HPDE6-E6E7 (cell line): ENCODE measurements at regions not wholly inside any gene's neighbourhood (a gene's known extent, or its start where the extent isn't known, plus 50 kb on each side); places are given as distances from the start of the nearest gene placed in this dataset.
"Not testable (repeated sequence)": the region's sequence is repeated elsewhere in the genome, so short reads cannot be mapped to it uniquely, and the experiment has no call there.

ENCODE experiments used
- DNase-seq: peaks from one replicate; pipeline ENCODE4 v3.0.0; 2011; ENCODE audit warnings: missing footprints; ENCODE audit errors: extremely low spot score

GRCh38 chr19:13712767-13713201, 51.5 kb upstream of the MRI1 start:
- no peak for DNase-seq

DNA sequence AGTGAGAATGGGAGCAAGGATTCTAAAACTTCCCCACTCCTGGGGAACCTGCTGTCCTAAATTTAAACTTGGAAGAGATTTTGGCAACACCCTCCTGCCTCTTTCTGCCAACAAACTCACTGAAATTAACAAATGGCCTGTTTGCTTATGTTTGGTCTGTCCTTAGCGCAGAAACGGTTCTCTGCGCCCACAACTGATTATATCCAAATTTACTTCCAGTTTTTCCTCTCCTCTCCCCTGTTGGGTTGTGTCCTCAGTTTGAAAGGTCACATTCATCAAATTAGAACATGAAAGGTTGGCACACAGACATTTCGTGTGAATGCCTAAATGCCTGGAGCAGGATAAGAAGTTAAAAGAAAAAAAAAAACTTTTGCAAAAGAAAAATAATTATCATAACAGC, 56.4 kb upstream of the MRI1 start:
- no peak for DNase-seq

DNA sequence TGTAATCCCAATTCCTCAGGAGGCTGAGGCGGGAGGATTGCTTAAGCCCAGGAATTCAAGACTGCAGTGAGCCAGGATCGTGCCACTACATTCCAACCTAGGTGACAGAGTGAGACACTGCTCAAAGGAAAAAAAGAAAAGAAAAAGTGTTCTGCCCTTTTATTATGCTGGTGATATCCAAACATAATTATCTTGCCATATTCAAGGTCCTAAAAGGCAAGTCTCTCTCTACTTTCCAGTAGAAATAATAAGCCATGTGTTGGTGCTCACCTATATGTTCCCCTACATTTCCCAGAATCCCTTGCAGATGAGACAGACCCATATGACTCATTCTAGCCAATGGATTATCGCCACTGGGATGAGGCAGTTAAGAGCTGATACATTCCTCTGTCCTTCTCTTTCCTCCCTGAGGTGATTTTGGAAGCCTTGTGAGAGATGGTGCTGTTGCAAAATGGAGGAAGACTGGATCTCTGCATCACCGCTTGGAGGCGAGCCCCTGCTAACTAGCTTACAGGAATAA, 58.3 kb upstream of the MRI1 start:
- DNase-seq, result no peak

DNA sequence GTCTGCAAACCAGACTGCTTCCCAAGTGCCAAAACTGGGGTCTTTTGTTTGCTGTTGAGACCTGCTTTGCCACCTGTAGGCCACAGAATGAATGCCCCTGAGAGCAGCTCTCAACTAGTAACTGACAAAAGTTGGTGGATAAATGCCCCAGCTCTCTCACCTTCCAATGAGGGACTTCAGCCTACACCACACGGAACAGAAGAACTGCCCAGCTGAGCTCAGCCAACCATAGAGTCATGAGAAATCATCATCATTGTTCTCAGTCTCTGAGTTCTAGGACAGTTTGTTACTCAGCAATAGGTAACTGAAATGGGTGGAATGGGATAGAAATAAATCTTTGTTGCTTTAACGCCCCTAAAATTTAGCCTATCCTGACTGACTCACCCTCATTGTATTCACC, 59.1 kb upstream of the MRI1 start:
- no peak for DNase-seq

DNA sequence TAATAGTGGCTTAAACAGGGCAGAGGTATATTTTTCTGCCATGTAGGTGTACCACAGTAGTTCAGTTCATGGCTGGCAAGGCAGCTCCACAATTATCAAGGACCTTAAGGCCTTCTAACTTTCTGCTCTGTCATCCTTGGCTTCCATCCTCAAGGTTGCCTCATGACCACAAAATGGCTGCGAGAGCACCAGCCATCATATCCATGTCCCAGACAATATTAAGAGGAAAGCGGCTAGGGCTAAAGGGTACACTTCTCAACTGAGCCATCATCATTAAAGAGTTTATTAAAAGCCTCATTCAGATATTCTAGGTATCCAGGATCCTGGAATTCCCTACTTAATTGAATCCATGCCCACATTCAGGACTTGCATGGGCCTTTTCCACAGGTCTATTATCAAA, 62.7 kb upstream of the MRI1 start:
- no peak for DNase-seq

- no peak for DNase-seq
Measured at GRCh38 chr19:13700621-13701020, 63.7 kb upstream of the MRI1 start.

GRCh38 chr19:13699786-13700185, 64.5 kb upstream of the MRI1 start:
- no peak for DNase-seq

DNA sequence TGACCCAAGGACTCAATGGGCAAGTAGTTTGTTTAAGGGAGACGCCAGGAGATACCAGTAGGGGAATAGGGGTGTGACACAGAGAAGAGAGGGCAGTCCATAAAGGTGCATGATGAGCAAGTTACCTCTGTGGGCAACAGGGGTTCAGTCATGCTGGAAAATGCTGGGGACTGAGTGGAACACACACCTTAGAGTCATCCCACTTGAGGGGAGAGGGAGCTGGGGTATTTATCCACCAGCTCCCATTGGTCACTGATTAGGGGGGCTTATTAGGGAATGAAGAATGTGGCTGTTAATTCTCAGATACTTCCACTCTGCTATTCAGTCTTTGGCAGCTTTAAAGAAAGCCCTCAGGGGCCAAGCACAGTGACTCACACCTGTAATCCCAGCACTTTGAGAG, 67.5 kb upstream of the MRI1 start:
- DNase-seq, result no peak

GRCh38 chr19:13693889-13694288, 70.4 kb upstream of the MRI1 start:
- DNase-seq, result no peak

GRCh38 chr19:13691569-13692435, 72.5 kb upstream of the MRI1 start:
- peak; percentile 15 for DNase-seq

- no peak for DNase-seq
Measured at GRCh38 chr19:13689085-13689484, 75.2 kb upstream of the MRI1 start.

DNA sequence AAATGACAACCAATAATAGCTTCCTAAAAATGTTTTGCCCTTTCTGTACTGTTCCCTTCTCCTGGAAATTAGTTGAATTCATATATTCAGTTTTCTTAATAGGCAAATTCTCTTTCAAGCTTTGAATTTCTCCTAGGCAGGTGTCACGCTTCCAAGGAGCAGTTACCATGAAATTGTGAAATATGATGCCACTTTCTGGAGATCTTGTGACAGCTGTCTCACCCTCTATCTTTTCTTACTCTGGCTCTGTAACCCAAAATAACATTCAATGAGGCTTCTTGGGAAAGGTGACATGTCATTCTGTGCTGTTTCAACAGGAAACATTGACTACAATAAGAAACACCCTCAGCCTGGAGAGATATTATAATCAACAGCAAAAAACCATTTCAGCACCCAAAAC, 80.3 kb upstream of the MRI1 start:
- DNase-seq, result no peak

DNA sequence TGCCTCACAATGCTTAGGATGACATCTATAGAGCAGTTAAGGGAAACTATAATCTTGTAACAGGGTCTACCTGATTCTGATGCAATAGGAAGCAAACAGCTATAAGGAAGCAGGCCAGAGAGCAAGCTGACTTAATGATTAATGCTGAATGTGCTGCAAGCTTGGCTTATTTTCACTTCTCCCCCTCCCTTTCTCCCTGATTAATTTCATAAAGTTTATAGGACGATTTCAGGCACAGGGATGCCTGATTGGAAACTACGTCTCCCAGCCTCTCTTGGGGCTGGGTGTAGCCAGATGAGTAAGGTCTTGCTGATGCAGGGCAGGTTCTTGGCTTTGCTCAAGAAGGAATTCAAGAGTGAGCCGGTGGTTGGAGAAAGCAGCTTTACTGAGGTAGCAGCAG, 82.8 kb upstream of the MRI1 start:
- DNase-seq, result no peak

DNA sequence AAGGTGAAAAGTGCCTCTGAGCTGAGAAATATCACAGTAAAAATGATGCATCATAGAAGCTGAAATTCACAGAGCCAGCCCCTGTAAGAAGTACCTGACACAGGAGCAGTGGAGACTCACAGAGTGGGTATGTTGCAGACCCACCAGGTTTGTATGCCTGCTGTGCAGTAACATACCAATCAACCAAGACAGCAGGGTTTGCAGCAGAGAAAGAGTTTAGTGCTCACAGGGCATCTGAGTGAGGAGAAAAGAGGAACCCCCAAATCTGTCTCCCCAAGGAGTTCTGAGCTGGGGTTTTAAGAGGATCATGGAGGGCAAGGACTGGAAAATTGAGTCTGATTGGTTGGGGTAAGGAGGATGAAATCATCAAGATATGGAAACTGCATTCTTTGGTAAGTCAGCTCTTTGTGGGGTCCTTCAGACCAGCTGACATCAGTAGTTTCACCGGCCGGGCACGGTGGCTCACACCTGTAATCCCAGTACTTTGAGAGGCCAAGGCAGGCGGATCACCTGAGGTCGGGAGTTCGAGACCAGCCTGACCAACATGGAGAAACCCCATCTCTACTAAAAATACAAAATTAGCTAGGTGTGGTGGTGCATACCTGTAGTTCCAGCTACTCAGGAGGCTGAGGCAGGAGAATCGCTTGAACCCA, 83.5 kb upstream of the MRI1 start:
- not testable (repeated sequence) for DNase-seq

DNA sequence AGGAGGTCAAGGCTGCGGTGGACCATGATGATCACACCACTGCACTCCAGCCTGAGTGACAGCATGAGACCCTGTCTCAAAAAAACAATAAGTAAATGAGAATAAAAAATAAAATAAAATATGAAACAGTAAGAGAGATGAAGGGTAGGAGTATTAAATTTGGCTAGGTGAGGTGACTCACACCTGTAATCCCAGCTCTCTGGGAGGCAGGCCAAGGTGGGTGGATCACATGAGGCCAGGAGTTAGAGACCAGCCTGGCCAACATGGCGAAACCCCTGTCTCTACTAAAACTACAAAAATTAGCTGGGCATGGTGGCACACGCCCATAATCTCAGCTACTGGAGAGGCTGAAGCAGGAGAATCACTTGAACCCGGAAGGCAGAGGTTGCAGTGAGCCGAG, 87.4 kb upstream of the MRI1 start:
- DNase-seq, result not testable (repeated sequence)

- not testable (repeated sequence) for DNase-seq
Measured at GRCh38 chr19:13672480-13673175, 91.7 kb upstream of the MRI1 start.

DNA sequence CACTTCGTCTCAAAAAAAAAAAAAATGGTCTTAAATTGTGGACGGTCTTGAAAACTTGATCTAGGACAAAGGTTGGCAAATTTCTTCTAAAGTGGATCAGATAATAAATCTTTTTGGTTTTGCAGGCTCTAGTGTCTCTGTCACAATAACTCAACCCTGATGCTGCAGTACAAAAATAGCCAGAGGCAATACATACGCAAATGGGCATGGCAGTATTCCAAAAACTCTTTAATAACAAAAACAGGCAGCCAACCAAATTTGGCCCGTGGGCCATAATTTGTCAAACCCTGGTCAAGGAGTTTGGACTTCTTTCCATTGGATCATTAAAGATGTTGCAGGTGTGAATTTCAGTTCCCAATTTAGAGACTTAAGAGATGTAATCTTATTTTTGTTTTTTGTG, 93.5 kb upstream of the MRI1 start:
- DNase-seq, result no peak

GRCh38 chr19:13669780-13670355, 94.5 kb upstream of the MRI1 start:
- no peak for DNase-seq

GRCh38 chr19:13668964-13669363, 95.4 kb upstream of the MRI1 start:
- no peak for DNase-seq

DNA sequence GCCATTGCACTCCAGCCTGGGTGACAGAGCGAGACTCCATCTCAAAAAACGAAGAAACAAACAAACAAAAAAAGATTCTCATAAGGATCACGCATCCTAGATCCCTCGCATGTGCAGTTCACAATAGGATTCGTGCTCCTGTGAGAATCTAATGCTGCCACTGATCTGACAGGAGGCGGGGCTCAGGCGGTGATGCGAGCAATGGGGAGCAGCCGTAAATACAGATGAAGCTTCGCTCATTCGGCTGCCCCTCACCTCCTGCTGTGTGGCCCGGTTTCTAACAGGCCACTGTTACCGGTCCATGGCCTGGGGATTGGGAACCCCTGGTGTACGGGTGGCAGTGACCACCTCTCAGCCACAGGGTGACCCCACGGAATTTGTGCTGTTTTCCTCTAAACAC, 98.2 kb upstream of the MRI1 start:
- no peak for DNase-seq

DNA sequence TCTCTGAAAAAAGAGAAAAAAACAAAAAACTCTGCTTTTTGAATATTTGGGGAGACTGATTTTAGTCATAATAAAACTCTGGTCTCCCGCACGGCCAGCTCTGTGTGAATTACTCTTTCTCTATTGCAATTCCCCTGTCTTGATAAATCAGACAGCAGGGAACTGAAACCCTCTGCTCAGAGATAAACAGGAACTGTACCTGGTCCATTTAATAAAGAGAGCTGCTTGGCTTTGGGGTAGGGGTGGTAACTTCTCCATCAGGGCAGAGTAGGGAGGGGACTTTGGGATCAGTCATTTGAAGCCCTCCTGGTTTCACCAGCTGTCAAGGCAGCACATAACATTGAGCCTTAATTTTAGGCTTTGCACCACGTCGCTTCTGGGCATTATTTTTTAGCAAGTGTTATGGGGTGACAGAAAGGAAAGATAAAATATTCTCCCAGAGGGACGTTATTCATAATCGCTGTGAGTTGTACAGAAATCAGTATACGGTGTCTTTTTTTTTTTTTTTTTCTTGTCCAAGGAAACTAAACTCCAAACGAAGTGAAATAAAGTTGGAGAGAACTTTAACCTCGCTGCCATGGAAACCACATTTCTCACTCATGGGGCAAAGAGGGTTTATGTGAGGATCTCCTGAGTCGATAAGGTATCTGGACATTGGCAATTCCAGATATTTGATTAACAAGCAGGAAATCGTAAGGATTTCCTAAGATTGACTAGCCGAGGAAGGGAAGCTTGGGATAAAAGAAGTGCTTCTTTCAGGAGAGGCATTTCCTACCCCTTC, 99.0 kb upstream of the MRI1 start:
- no peak for DNase-seq
